IPS-15b (cell line): ENCODE measurements at regions not wholly inside any gene's neighbourhood (a gene's known extent, or its start where the extent isn't known, plus 50 kb on each side); places are given as distances from the start of the nearest gene placed in this dataset.

ENCODE experiments used
- H3K27me3 ChIP-seq: one replicate; pipeline ENCODE4 v1.6.1; 2013; ENCODE audit warnings: low read length; ENCODE audit not compliant: control insufficient read depth, insufficient read depth
- H3K36me3 ChIP-seq: one replicate; pipeline ENCODE4 v1.6.1; 2013; ENCODE audit warnings: low read length; ENCODE audit not compliant: control insufficient read depth, insufficient read depth
- H3K4me1 ChIP-seq: one replicate; pipeline ENCODE4 v1.6.1; 2013; ENCODE audit warnings: mild to moderate bottlenecking, low read length; ENCODE audit not compliant: control insufficient read depth, insufficient read depth
- H3K4me3 ChIP-seq: one replicate; pipeline ENCODE4 v1.5.1; 2013; ENCODE audit warnings: low read depth, low read length
- H3K9ac ChIP-seq: one replicate; pipeline ENCODE4 v1.6.1; 2013; ENCODE audit warnings: low read depth, mild to moderate bottlenecking, low read length
- H3K9me3 ChIP-seq: one replicate; pipeline ENCODE4 v1.6.1; 2013; ENCODE audit warnings: mild to moderate bottlenecking, low read length; ENCODE audit not compliant: control insufficient read depth, insufficient read depth

DNA sequence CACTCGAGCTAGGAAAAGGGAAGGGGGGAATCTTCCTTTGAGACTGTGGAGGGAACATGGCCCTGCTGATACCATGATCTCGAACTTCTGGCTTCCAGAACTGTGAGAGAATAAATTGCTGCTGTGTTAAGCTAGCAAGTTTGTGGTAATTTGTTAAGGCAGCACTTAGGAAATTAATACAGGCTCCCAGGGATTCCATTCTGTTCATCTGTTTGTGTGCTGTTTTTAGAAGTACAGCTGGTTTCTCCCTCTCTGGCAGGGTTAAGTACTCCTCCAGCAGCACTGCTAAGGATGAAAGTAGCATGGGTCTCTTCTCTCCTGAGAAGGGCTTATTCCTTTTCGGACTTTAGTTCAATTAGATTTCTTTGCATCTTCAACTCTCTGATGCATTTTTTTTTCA is 268.3 kb downstream of the HHIPL2 start:
- Histone ChIP-seq H3K9ac (no peak overlapping the region), H3K4me3 (no peak overlapping the region), H3K27me3 (no peaks in the 10 kb centered on the region), H3K36me3 (no peaks in the 10 kb centered on the region), H3K4me1 (no peaks in the 10 kb centered on the region), H3K9me3 (no peaks in the 10 kb centered on the region)

- no peaks in the 10 kb centered on the region for H3K36me3 ChIP-seq
- H3K4me3 ChIP-seq = no peak overlapping the region
- no peak overlapping the region for H3K9ac ChIP-seq
- H3K27me3 ChIP-seq = no peaks in the 10 kb centered on the region
- no peaks in the 10 kb centered on the region for H3K4me1 ChIP-seq
- no peaks in the 10 kb centered on the region for H3K9me3 ChIP-seq
Measured at GRCh38 chr1:222278501-222278900, 269.4 kb downstream of the HHIPL2 start.

DNA sequence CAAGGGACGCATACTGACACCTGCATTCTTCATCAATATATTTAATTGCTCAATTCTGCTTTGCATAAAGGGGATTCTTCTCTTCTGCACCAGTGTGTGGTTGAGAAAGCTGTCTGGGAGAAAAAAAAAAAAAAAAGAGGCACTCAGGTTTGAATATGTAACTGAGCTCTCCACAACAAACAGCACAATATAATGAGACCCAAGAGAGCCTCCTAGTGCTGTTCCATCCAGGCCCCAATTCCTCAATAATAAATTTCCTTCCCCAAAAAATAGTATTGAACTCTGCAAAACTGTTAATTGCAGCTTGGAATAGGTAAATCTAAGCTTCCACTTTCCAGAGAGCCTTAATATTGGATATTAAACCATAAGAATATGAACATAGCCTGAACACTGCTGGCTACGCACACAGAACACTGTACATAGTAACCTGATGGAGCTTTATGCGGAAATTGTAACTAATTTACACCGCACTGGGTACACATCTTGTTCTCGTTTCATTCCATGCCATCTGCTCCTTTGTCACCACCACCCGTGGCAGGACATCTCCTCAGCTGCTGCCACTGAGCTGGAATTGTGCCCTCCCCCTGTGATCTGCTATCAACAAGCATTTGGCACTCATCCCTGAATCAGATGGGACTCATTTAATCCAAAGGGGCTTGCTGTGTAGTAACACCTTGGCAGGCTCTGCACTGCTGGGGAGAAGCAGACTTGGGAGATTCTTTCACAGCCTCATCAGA is 272.0 kb downstream of the HHIPL2 start:
- no peak overlapping the region for H3K9ac ChIP-seq
- no peaks in the 10 kb centered on the region for H3K36me3 ChIP-seq
- H3K27me3 ChIP-seq = no peaks in the 10 kb centered on the region
- H3K9me3 ChIP-seq = no peaks in the 10 kb centered on the region
- H3K4me3 ChIP-seq = no peak overlapping the region
- no peaks in the 10 kb centered on the region for H3K4me1 ChIP-seq

GRCh38 chr1:222275001-222275728 is 272.7 kb downstream of the HHIPL2 start:
- H3K27me3 ChIP-seq = no peaks in the 10 kb centered on the region
- H3K9ac ChIP-seq = no peak overlapping the region
- H3K9me3 ChIP-seq = no peaks in the 10 kb centered on the region
- H3K36me3 ChIP-seq = no peaks in the 10 kb centered on the region
- no peaks in the 10 kb centered on the region for H3K4me1 ChIP-seq
- H3K4me3 ChIP-seq = no peak overlapping the region

DNA sequence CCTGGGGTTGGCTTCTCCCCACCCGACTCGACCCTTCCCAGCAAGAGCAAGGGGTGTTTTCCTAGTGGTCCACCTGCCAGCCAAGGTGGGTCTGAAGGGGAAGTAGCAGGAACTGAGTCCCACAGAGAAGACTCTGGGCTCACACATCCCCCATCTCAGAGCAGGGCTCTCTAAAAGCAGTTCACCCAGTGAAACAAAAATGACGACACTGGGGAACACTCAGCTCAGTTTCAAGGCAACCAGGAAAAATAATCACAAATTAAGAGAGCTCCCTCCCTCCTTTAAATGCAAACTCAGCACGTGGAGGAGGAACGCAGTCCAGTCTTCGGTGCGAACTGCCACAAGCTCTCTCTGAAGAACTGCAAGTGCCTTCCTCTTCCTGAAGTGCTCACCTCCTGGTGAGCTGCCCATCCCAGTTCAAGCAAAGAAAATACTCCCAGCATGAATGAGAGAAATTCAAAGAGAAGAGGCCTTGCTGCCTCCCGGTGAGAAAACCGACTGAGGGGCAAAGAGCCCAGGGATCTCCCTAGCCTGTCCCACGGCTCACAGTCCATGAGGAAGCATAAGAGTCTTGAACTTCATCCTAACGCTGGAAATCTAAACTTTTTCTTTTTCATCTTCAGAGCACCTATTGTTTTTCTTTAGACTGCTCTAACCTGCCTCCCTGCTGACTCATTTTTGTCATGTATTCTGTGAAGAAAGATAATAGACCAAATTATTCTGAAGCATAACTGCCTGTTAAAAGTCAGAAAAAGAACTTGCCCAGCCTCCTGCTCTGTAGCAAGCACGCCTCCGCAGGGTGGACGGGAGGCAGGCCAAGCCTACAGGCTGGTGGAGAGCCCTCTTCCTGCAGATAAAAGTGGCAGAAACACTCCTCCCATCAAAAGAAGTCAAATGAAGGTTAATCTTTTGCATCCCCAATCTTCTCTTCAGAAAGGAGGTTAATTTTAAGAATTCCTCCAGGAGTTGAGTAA is 281.4 kb downstream of the HHIPL2 start:
- peaks cover 5% of the 10 kb centered on the region for H3K4me1 ChIP-seq
- no peak overlapping the region for H3K4me3 ChIP-seq
- H3K9me3 ChIP-seq = no peaks in the 10 kb centered on the region
- no peak overlapping the region for H3K9ac ChIP-seq
- H3K27me3 ChIP-seq = no peaks in the 10 kb centered on the region
- H3K36me3 ChIP-seq = no peaks in the 10 kb centered on the region

DNA sequence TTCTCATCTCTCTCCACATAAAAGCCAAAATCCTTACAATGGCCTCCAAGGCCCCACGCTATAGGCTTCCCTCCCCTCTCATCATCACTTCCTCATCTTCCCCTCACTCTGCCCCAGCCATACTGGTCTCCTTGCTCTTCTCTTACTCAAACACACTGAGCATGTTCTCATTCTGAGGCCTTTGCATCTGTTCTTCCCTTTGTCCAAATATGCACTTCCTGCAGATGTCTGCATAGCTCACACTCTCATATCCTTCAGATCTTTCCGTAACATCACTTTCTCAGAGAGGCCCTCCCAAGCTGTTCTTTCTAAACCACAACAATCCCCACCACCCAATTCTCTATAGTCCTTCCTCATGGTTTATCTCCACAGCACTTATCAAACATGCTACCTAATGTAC is 284.1 kb downstream of the HHIPL2 start:
- H3K27me3 ChIP-seq = no peaks in the 10 kb centered on the region
- H3K36me3 ChIP-seq = no peaks in the 10 kb centered on the region
- H3K4me3 ChIP-seq = no peak overlapping the region
- peaks cover 5% of the 10 kb centered on the region for H3K4me1 ChIP-seq
- no peak overlapping the region for H3K9ac ChIP-seq
- H3K9me3 ChIP-seq = no peaks in the 10 kb centered on the region

DNA sequence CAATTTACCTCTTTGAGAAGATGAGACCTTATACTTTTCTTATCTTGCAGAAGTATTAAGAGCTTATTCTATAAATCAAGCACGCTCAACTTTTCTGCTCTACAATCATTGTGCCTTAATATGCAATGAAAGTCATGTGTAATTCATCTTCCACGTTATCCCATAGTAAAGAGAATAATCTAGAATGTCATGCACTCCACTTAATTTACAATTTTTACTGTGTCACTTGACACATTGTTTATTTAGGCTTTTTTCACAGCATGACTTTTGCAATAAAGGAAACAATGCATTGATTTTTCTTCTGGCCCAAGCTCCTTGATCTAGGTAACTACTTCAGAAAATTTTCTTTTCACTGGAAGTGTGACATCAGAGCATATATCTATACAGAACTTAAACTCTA is 290.9 kb downstream of the HHIPL2 start:
- no peak overlapping the region for H3K9ac ChIP-seq
- no peak overlapping the region for H3K4me3 ChIP-seq
- H3K4me1 ChIP-seq = peaks cover 6% of the 10 kb centered on the region
- no peaks in the 10 kb centered on the region for H3K36me3 ChIP-seq
- H3K9me3 ChIP-seq = no peaks in the 10 kb centered on the region
- no peaks in the 10 kb centered on the region for H3K27me3 ChIP-seq

DNA sequence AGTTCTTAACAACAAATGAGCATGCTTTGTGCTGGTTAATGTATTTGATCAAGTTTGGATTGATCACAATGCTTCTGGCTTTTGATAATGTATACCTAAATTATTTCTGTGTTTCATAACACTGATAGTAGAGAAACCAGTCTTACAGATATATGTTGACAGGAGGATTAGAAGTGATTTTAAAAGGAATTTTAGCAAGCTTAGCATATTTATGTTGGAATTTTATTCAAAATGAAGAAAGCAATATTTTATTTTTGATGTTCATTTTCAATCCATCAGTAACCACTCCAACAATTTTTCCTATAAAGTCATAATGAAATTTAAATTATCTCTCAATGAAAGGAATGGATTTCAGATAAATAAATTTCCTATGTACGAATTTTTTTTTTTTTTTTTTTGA is 291.8 kb downstream of the HHIPL2 start:
- H3K9me3 ChIP-seq = no peaks in the 10 kb centered on the region
- peaks cover 6% of the 10 kb centered on the region for H3K4me1 ChIP-seq
- no peaks in the 10 kb centered on the region for H3K27me3 ChIP-seq
- no peak overlapping the region for H3K4me3 ChIP-seq
- H3K9ac ChIP-seq = no peak overlapping the region
- H3K36me3 ChIP-seq = no peaks in the 10 kb centered on the region

DNA sequence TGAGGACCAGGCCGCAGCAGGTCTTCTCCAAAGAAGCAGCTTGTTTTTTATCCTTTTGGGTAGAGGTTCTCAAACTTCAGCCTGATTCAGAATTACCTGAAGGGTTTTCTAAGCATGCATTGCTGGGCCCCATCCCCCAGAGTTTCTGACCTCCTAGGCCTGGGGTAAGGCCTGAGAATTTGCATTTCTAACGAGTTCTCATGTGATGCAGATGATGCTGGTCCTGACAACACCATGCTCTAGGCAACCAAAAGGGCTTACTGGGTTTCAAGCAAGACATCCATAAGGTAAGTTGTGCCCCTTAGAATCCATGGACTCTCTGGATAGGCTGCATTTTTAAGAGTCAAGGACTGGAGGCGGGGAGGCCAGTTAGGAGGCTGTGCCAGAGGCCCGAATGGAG is 295.1 kb downstream of the HHIPL2 start:
- Histone ChIP-seq H3K4me3 (no peak overlapping the region), H3K27me3 (no peaks in the 10 kb centered on the region), H3K9me3 (no peaks in the 10 kb centered on the region), H3K4me1 (peaks cover 6% of the 10 kb centered on the region), H3K36me3 (no peaks in the 10 kb centered on the region), H3K9ac (no peak overlapping the region)

- Histone ChIP-seq H3K4me3 (no peak overlapping the region), H3K4me1 (peaks cover 12% of the 10 kb centered on the region), H3K9ac (no peak overlapping the region)
Measured at GRCh38 chr1:222251847-222252246, 296.1 kb downstream of the HHIPL2 start.

GRCh38 chr1:222250376-222250775 is 297.5 kb downstream of the HHIPL2 start:
- Histone ChIP-seq H3K36me3 (no peaks in the 10 kb centered on the region), H3K4me1 (peaks cover 12% of the 10 kb centered on the region), H3K4me3 (no peak overlapping the region), H3K9ac (no peak overlapping the region), H3K27me3 (no peaks in the 10 kb centered on the region), H3K9me3 (no peaks in the 10 kb centered on the region)

More at GRCh38 chr1:222251847-222252246, 296.1 kb downstream of the HHIPL2 start:
- no peaks in the 10 kb centered on the region for H3K27me3 ChIP-seq
- H3K36me3 ChIP-seq = no peaks in the 10 kb centered on the region
- no peaks in the 10 kb centered on the region for H3K9me3 ChIP-seq
